Middle frontal gyrus (tissue), 1 donor: ENCODE measurements at regions not wholly inside any gene's neighbourhood (a gene's known extent, or its start where the extent isn't known, plus 50 kb on each side); places are given as distances from the start of the nearest gene placed in this dataset.
"Not testable (repeated sequence)": the region's sequence is repeated elsewhere in the genome, so short reads cannot be mapped to it uniquely, and the experiment has no call there.

ENCODE experiments used
- DNase-seq: peaks from one replicate; pipeline ENCODE4 v3.0.0-alpha.2; 2015; ENCODE audit warnings: low spot score; ENCODE audit errors: extremely low spot score

DNA sequence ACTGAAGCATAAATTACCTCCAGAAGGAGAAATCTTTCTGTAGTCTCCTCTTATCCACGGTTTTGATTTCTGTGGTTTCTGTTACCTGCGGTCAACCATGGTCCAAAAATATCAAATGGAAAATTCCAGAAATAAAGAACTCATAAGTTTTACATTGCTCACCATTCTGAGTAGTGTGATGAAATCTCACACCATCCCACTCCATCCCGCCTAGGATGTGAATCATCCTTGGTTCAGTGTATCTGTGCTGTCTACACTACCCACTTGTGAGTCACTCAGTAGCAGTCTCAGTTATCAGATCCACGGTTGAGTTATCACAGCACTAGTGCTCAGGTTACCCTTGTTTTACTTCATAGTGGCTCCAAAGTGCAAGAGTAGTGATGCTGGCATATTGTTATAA, 371.2 kb downstream of the NFIB start:
- no peak for DNase-seq

DNA sequence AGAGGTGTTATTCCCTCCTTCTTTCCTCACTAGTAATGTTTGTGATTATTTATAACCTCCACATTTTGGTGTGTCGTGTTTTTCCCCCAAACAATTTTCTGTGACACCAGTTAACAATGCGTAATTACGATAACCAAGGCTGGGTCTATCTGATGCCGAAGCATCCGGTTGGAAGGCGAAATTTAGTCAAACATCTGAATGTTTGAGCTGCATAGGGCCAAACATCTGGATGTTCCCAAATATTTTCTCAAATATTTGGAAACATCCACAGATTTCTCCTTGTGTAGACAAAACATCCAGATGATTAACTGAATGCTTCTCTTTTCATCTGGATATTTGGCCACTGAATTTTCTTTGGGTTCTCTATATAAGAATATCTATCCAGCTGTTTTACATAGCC, 371.7 kb downstream of the NFIB start:
- no peak for DNase-seq

- DNase-seq = no peak
These were observed 372.2 kb downstream of the NFIB start for GRCh38 chr9:13941714-13942113.

- DNase-seq = no peak
These were observed 374.0 kb downstream of the NFIB start for GRCh38 chr9:13939701-13940490.

DNA sequence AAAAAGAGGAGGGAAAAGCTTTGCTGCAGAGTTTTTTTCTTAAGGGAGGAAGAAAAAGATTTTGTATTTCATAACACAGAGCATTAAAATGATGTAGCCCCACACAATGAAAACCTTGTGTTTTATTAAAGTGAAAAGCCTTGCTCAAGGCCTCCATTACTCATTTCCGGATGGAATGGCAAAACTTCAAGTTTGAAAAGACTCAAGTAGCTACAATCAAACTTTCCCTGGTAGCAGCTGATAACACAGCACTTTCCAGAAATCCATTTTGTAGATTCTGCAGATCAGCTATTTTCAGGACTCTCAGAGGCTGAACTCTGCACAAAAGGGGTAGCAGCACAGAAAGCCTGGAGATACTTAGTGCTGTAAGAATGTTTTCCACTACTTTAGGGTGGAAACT, 374.8 kb downstream of the NFIB start:
- no peak for DNase-seq

GRCh38 chr9:13934416-13934815, 379.5 kb downstream of the NFIB start:
- no peak for DNase-seq

DNA sequence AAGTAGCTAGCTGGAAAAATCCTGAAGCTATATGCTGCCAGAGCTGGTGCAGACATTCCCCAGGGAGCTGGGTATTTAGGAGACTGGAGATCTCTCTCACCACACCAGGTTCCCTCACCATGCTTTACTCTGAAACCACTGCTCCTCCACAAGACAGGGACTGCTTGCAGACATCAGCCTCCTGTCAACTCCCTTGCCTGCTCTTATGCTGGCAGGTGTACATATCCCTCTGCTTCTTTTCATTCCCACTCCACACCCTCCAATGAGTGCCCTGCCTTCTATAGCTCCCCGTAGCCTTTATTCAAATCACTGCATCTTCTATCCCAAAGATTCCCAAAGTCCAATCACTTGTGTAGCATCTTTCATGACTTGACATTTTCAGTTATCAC, 380.7 kb downstream of the NFIB start:
- DNase-seq = no peak

DNA sequence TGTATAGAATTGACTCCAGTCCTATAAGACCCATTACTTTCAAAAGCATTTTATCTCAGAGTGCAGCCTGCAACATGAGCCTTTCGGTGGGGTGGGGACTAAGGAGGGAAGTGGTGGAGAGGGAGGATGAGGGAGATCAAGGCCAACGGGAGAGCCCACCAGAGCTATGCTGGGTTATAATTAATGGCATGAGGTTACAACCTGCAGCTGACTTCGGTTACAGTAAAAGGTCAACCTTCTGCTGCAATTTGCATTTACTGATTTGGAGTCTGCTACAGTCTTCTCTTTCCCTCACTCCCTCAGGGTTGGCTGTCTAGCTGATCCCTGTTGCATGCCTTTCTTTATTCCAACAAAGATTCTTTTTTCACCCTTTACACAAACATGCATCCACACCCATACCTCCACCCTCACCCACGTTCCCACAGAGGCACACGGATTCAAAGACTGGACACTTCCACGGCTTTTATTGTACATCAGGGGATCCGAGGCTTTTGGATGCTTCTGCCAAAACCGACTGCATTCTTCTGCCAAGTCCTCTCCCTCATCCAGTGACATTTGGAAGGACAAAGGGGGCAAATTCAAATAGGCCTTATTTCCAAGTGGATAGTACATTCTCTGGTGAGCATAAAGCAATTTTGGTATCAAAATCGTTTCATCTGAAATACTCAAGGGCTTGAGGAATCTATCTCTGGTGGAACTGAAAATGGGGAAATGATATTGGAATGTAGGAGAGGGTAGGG, 381.2 kb downstream of the NFIB start:
- DNase-seq = no peak

DNA sequence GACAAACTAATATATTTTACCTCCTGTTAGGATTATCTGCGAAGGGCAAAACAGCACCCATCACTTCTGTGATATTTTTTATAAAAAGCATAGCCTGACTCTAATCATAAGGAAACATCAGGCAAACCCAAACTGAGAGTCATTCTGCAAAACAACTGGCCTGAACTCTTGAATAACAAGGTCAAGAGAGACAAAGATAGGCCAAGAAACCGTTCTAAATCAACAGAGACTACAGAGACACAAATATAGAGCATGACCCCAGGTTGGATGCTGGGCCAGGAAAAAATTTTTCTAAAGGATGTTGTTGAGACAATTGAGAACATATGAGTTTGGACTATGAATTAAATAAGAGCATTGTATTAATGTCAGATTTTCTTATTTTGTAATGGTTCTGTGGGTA, 384.9 kb downstream of the NFIB start:
- DNase-seq = no peak

- no peak for DNase-seq
These were observed 390.6 kb downstream of the NFIB start for GRCh38 chr9:13923381-13923780.

- no peak for DNase-seq
These were observed 393.4 kb downstream of the NFIB start for GRCh38 chr9:13920557-13920956.

DNA sequence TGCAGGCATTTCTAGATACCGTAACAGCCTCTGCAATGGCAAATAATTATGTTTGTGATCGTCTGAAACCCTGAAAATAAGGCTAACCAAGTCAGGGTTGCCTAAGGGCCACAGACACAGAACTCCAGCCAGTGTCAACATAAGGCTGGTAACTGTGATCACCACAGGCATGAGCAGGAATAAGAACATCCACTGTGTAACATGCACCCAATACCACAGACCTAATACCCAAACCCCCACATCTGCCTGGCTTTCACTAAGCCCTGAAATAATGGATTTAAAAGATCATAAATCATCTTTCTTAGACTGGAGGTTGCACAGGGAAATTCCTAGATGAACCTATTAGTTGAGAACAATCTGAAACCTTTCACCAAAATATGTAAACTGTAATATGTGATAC, 394.5 kb downstream of the NFIB start:
- no peak for DNase-seq

DNA sequence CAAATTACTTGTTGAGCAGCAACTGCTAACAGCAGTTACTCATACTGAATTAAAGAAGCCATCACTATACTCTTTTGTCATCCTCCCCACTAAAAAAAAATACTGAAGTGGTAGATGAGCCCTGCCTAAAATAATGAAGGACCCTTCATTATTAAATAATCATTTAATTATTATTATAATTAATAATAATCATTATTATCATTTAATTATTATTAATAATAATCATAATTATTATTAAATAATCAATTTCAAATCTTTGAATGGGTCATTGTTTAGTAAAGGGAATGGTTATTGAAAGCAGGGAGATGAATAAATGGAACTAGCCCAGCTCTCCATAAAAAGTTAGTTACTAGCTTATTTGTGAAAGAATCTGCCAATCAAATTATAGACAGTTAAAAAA, 396.4 kb downstream of the NFIB start:
- no peak for DNase-seq

GRCh38 chr9:13915591-13916301, 398.2 kb downstream of the NFIB start:
- no peak for DNase-seq

- no peak for DNase-seq
These were observed 398.8 kb downstream of the NFIB start for GRCh38 chr9:13915131-13915530.

DNA sequence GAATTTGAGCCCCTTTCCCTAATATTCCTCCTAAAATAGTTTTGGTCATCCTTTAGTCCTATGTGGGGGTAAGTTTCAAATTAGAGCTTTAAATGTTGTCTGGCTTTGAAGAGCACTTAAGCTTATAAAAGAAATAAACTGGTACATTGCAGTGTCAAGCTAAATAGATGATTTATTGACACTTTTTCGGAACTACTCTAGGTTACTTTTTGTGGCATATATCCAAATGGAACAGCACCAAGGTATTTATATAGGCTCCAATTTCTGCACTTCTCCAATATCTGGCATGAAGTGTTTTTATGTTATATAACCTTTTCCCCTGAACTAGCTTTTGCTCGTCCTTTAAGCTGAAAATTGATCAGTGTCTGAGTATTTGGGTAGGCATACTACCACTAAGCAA, 402.5 kb downstream of the NFIB start:
- DNase-seq = no peak

DNA sequence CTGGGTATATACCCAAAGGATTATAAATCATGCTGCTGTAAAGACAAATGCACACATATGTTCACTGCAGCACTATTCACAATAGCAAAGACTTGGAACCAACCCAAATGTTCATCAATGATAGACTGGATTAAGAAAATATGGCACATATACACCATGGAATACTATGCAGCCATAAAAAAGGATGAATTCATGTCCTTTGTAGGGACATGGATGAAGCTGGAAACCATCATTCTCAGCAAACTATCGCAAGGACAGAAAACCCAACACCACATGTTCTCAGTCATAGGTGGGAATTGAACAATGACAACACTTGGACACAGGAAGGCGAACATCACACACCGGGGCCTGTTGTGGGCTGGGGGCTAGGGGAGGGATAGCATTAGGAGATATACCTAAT, 406.1 kb downstream of the NFIB start:
- DNase-seq = not testable (repeated sequence)

GRCh38 chr9:13904746-13905145, 409.2 kb downstream of the NFIB start:
- no peak for DNase-seq

DNA sequence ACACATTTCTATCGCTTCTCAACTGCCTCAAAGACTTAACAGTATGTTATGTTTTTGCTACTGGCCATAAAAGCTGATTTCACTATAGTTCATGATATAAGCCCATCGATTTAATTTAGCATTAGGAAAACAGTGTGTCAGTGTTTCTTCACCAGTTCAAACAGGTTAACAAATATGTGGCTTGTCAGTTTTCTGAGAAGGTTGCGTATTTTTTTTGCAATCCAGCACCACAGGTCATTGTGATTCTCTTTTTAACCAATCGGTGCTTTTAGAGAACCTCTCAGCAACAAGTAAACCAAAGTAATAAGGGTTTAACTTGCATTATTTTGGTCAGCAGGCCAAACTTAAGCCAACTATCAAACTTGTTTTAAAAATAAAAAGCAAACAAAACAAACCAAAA, 409.6 kb downstream of the NFIB start:
- DNase-seq = no peak

DNA sequence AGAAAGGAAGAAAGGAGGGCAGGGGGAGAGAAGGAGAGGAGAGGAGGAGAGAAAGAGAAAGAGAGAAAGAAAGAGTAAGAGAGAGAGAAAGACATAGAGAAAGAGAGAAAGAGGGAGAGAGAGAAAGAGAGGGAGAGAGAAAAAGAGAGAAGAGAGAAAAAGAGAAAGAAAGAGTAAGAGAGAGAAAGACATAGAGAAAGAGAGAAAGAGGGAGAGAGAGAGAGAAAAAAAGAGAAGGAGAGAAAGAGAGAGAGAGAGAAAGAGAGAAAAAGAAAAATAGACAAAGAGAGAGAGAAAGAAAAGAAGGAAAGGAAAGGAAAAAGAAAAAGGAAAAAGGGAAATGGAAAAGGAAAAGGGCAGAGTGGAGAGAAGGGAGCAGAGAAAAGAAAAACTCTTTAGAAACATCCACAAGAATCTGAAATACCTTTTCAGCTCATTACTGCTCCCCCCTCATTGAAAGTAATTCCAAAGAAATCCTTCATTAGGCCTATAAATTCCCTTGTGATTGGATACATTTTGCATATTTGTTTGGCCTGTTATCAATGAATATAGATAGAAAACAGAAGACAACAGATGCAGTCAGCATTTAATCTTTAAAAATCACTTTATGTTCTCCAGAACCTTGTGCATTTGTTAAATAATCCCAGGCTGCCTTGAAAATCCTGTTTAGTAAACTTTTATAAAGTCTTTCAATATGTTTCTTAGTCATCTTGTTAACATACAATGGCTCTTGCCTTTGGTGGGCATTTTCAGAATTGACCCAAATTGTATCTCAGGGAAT, 411.5 kb downstream of the NFIB start:
- no peak for DNase-seq

DNA sequence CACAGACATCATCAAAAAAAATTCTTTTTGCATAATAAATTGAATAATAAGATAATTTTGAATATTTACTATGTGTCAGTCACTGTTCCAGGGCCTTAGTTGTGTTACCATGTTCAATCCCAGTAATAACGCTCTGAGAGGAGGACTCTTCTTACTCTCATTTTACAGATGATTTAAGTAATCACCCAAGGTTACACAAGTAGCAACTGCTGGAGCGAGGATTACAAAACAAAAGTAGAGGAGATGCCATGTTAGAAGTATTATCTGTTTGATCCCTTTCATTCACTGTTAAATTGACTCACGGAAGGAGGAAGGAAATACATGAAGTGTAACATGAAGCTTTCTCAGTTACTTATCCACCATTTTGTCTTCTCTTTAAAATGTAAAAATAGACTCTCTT, 412.8 kb downstream of the NFIB start:
- DNase-seq = no peak

DNA sequence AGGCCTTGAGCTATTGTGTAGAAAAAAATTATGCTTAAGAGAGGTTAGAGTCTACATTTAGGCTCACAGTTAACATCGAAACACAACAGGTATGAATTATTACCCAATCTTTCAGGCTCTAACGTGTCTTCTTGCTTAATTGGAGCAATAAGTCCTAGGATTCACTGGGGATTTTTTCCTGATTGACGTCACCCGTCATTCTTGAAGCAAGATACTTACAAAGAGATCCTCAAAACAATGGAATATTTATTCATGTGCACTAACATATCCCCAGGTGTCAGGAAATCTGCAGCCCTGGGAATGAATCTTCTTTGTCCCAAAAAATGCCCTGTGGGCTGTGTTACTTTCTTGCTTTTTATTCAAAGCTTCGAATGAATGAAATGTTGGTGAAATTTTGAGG, 413.5 kb downstream of the NFIB start:
- DNase-seq = no peak
